ENCODE measurements at regions not wholly inside any gene's neighbourhood (a gene's known extent, or its start where the extent isn't known, plus 50 kb on each side); places are given as distances from the start of the nearest gene placed in this dataset.

- DNase-seq (ENCODE audit: low spot score): no peak
Observed at GRCh38 chr2:200254773-200255172, 51.7 kb upstream of the SPATS2L start.

GRCh38 chr2:200255549-200255948 is 50.9 kb upstream of the SPATS2L start:
- no peak for DNase-seq (ENCODE audit: low spot score)
